Fibroblast of the aortic adventitia (primary cell): ENCODE measurements at regions not wholly inside any gene's neighbourhood (a gene's known extent, or its start where the extent isn't known, plus 50 kb on each side); places are given as distances from the start of the nearest gene placed in this dataset.

Experiments
- DNase-seq: peaks from one replicate; pipeline ENCODE4 v3.0.0-alpha.2; 2010; ENCODE audit warnings: low read depth
- H3K4me3 ChIP-seq: 2 replicates; pipeline ENCODE4 v1.5.1; 2011; ENCODE audit warnings: low read depth, mild to moderate bottlenecking, control low read depth, low read length, moderate library complexity
- TF ChIP-seq, protein P1 (sequence below): IDR thresholded peaks from 2 replicates; pipeline ENCODE4 v1.5.1; 2011; ENCODE audit warnings: mild to moderate bottlenecking, low read length, control low read depth, inconsistent platforms; ENCODE audit not compliant: insufficient read depth

DNA sequence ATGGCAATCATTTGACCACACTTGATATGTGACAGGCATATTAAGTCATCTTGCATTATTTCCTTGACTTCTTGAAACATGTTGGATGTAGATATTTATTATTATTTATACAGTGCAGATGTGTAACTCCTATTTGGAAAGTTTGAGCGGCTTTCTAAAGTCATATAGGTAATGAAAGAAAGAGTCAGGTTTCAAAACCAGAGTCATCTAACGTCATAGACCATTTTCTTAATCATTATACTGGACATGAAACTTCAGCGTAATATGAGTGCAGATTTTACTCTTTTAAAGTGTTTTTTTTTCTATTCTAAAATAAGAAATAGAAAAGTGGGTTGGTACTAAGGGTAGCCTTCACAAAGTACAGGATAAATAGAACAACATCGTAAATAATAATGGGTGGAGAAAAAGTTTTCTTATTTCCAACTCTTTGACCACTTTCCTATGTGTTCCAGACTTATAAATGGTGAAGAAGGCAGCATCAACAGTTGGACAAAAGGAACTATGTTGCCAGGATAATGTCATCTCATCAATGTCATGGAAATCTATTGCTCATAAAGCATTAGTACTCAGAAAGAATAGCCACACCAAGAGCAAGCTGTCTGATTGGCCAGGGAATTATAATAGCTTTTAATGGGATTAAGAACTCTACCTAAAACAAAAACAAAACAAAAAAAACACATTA, 108.0 kb upstream of the PCDH18 start:
- TF ChIP-seq, protein P1, sequence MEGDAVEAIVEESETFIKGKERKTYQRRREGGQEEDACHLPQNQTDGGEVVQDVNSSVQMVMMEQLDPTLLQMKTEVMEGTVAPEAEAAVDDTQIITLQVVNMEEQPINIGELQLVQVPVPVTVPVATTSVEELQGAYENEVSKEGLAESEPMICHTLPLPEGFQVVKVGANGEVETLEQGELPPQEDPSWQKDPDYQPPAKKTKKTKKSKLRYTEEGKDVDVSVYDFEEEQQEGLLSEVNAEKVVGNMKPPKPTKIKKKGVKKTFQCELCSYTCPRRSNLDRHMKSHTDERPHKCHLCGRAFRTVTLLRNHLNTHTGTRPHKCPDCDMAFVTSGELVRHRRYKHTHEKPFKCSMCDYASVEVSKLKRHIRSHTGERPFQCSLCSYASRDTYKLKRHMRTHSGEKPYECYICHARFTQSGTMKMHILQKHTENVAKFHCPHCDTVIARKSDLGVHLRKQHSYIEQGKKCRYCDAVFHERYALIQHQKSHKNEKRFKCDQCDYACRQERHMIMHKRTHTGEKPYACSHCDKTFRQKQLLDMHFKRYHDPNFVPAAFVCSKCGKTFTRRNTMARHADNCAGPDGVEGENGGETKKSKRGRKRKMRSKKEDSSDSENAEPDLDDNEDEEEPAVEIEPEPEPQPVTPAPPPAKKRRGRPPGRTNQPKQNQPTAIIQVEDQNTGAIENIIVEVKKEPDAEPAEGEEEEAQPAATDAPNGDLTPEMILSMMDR, result no peak
- H3K4me3 ChIP-seq, result no peak overlapping the region
- no peak for DNase-seq

GRCh38 chr4:137638934-137639333, 106.6 kb upstream of the PCDH18 start:
- DNase-seq, result no peak
- TF ChIP-seq, protein P1, result no peak
- H3K4me3 ChIP-seq, result no peak overlapping the region

GRCh38 chr4:137635601-137636000, 103.3 kb upstream of the PCDH18 start:
- DNase-seq, result peak; percentile 22
- no peak overlapping the region for H3K4me3 ChIP-seq
- TF ChIP-seq, protein P1, result no peak

DNA sequence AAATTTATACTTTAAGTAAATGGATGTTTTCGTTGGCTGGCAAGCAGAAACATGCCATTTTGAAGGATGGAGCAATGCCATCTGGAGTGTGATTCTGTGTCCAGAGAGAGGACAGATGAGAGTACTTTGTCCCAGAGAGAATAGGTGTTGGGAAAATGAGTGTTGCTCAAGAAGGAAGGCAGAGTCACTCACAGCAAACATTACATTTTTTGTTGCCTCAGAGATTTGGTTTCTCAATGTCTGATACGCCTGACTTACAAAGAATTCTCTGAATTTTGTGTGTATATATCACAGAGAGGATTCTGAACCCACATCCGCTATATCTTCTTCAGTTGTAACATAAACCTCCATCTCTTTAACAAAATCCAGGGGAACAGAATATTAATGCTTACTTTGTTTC, 102.8 kb upstream of the PCDH18 start:
- no peak overlapping the region for H3K4me3 ChIP-seq
- TF ChIP-seq, protein P1, result no peak
- DNase-seq, result peak; percentile 77

DNA sequence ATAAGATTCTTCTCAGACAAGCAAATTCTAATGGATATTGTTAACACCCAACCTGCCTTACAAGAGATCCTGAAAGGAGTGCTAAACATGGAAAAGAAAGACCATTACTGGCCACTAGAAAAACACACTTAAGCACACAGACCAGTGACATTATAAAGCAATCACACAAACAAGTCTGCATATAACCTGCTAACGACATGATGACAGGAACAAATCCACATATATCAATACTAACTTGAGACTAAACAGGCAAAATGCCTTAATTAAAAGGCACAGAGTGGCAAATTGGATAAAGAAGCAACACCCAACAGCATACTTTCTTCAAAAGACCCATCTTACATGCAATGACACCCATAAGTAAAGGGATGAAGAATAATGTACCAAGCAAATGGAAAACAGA, 100.5 kb upstream of the PCDH18 start:
- DNase-seq, result no peak
- no peak overlapping the region for H3K4me3 ChIP-seq
- TF ChIP-seq, protein P1, result no peak

DNA sequence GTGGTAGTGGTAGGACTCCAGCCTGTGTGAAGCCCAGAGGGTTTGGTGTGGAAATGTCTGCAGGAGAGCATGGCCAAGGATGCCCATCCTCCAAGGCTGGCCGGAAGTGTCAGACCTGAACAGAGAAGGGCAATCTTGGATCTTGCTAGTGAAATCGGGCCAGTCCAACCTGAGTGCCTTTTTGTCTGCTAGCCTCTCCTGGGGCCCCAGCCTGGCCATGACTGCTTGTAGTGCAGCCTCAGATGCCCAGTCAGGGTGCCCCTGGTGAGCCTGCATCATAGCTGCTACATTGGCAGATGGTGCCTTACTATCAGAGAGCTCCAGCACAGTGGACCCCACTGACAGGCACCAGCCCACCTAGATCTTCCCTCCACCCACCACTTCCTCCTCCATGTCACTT, 99.3 kb upstream of the PCDH18 start:
- no peak overlapping the region for H3K4me3 ChIP-seq
- no peak for DNase-seq
- TF ChIP-seq, protein P1, result no peak

- DNase-seq, result no peak
- no peak overlapping the region for H3K4me3 ChIP-seq
- TF ChIP-seq, protein P1, result no peak
Measured at GRCh38 chr4:137630252-137630651, 98.0 kb upstream of the PCDH18 start.
